Dendritic cell treated with granulocyte-macrophage colony-stimulating factor and Interleukin-4, amounts not matched to agents 40 ng/mL and 50 ng/mL, for 4 days (primary cell): ENCODE measurements at regions not wholly inside any gene's neighbourhood (a gene's known extent, or its start where the extent isn't known, plus 50 kb on each side); places are given as distances from the start of the nearest gene placed in this dataset.
"Not testable (repeated sequence)": the region's sequence is repeated elsewhere in the genome, so short reads cannot be mapped to it uniquely, and the experiment has no call there.

Source experiments
- H3K27ac Mint-ChIP-seq: one replicate; pipeline ENCODE4 v1.8.0; 2022; ENCODE audit warnings: mild to moderate bottlenecking, mixed read lengths
- H3K27me3 Mint-ChIP-seq: one replicate; pipeline ENCODE4 v1.8.0; 2022; ENCODE audit warnings: mild to moderate bottlenecking, mixed read lengths
- H3K36me3 Mint-ChIP-seq: one replicate; pipeline ENCODE4 v1.8.0; 2022; ENCODE audit warnings: low read depth, mixed read lengths
- H3K4me1 Mint-ChIP-seq: one replicate; pipeline ENCODE4 v1.8.0; 2022; ENCODE audit warnings: low read depth, mixed read lengths
- H3K4me3 Mint-ChIP-seq: one replicate; pipeline ENCODE4 v1.8.0; 2022; ENCODE audit warnings: mild to moderate bottlenecking, moderate library complexity, mixed read lengths
- H3K9me3 Mint-ChIP-seq: one replicate; pipeline ENCODE4 v1.8.0; 2022; ENCODE audit warnings: mixed read lengths
- intact Hi-C: fragments of 100-400 bp; cut with micrococcal nuclease; formaldehyde crosslinking; loops from one replicate; pipeline ENCODE4 v1.15.0; 2022

DNA sequence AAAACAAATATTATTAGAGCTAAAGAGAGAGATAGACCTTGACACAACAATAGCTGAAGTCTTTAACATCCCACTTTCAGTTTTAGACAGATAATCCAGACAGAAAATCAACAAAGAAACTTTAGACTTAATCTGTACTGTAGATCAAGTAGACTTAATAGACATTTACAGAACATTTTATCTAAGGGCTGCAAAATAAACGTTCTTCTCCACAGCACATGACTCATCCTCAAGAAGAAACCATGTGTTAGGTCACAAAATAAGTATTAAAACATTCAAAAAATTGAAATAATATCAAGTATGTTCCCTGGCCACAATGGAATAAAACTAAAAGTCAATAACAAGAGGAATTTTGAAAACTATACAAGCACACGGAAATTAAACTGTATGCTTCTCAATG lies 1510.3 kb upstream of the PCDH10 start:
- peaks cover 52% of the 10 kb centered on the region for H3K9me3 Mint-ChIP-seq

DNA sequence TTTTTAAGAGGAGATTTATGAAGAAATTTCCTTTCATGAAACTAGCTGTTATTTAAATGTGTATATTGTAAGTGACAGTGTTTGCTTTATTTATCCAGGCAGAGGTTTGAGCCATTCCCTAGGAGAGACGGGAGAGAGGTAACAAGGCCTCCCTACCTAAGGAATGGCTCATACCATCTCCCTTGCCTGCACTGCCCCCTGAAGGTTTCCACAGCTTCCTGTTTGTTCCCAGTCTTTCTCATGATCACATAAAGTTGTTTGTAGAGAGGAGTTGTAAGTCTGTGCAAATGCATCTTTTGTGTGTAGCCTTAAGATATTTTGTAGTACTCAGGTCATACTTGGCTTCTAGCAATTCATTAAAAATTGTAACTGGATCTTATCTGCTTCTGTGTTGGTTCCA lies 1504.5 kb upstream of the PCDH10 start:
- H3K27me3 Mint-ChIP-seq, result no peaks in the 10 kb centered on the region
- intact Hi-C loops, result no loop called here
- no peak overlapping the region for H3K4me3 Mint-ChIP-seq
- H3K9me3 Mint-ChIP-seq, result peaks cover 12% of the 10 kb centered on the region
- no peaks in the 10 kb centered on the region for H3K4me1 Mint-ChIP-seq
- H3K36me3 Mint-ChIP-seq, result no peaks in the 10 kb centered on the region
- H3K27ac Mint-ChIP-seq, result no peak overlapping the region

More for the DNA sequence above, 1510.3 kb upstream of the PCDH10 start:
- Mint-ChIP-seq H3K4me3 (no peak overlapping the region), H3K36me3 (no peaks in the 10 kb centered on the region), H3K27ac (no peak overlapping the region), H3K4me1 (no peaks in the 10 kb centered on the region), H3K27me3 (no peaks in the 10 kb centered on the region)
- intact Hi-C loops, result no loop called here

- no peak overlapping the region for H3K4me3 Mint-ChIP-seq
- H3K9me3 Mint-ChIP-seq, result no peaks in the 10 kb centered on the region
- H3K27ac Mint-ChIP-seq, result no peak overlapping the region
- intact Hi-C loops, result no loop called here
- H3K27me3 Mint-ChIP-seq, result no peaks in the 10 kb centered on the region
- H3K36me3 Mint-ChIP-seq, result no peaks in the 10 kb centered on the region
- H3K4me1 Mint-ChIP-seq, result no peaks in the 10 kb centered on the region
Measured at GRCh38 chr4:131649227-131649626, 1499.9 kb upstream of the PCDH10 start.

GRCh38 chr4:131650951-131651350 lies 1498.1 kb upstream of the PCDH10 start:
- H3K27ac Mint-ChIP-seq, result no peak overlapping the region
- H3K4me3 Mint-ChIP-seq, result no peak overlapping the region
- H3K36me3 Mint-ChIP-seq, result no peaks in the 10 kb centered on the region
- no peaks in the 10 kb centered on the region for H3K4me1 Mint-ChIP-seq
- no peaks in the 10 kb centered on the region for H3K27me3 Mint-ChIP-seq
- no peaks in the 10 kb centered on the region for H3K9me3 Mint-ChIP-seq
- intact Hi-C loops, result no loop called here

DNA sequence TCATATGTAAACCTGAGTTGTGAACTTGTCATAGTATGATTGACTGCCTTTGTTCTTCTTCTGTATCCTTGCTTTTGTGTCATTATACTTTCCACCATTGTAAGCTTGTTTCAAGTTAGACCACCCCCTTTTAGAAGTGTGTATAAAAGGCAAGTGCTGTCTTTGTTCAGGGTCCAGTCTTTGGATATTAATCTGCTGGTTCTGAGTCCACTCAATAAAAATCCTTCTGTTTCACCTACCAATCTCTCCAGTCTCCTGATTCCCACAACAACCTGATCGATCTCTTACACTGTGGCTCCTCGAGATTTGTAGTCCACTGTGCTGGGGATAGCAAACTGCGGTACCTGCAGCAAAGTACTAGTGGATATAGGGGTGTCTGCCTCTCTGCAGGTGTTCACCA lies 1465.8 kb upstream of the PCDH10 start:
- intact Hi-C loops, H3K36me3 Mint-ChIP-seq, H3K4me3 Mint-ChIP-seq, H3K4me1 Mint-ChIP-seq, H3K27me3 Mint-ChIP-seq, H3K27ac Mint-ChIP-seq: not testable (repeated sequence)
- H3K9me3 Mint-ChIP-seq, result peaks cover 33% of the 10 kb centered on the region

- H3K27me3 Mint-ChIP-seq, result no peaks in the 10 kb centered on the region
- intact Hi-C loops, result no loop called here
- H3K4me1 Mint-ChIP-seq, result no peaks in the 10 kb centered on the region
- H3K27ac Mint-ChIP-seq, result no peak overlapping the region
- H3K9me3 Mint-ChIP-seq, result peaks cover 32% of the 10 kb centered on the region
- no peaks in the 10 kb centered on the region for H3K36me3 Mint-ChIP-seq
- no peak overlapping the region for H3K4me3 Mint-ChIP-seq
Measured at GRCh38 chr4:131721883-131722282, 1427.2 kb upstream of the PCDH10 start.

- peaks cover 40% of the 10 kb centered on the region for H3K9me3 Mint-ChIP-seq
- H3K27me3 Mint-ChIP-seq, intact Hi-C loops, H3K4me1 Mint-ChIP-seq, H3K27ac Mint-ChIP-seq, H3K4me3 Mint-ChIP-seq, H3K36me3 Mint-ChIP-seq: not testable (repeated sequence)
Measured at GRCh38 chr4:131723069-131723468, 1426.0 kb upstream of the PCDH10 start.

DNA sequence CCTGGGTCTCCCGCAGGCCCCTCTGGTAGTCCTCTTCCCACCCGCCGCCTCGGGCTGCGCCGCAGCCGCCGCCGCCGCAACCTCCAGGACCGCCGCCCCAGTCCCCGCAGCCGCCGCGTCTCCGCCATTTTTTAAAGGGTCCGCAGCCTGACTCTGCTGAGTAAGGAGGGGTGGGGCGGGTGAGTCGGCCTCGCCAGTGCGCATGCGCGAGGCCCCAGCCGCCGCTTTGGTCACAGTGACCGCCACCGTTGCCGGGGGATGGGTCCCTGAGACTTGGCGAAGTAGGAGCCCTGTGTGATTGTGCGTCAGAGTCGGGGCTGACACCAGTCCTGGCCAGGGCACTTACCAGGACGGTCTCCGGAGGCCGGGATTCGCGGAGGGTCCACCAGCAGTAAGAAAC lies 1424.2 kb upstream of the PCDH10 start:
- not testable (repeated sequence) for H3K4me1 Mint-ChIP-seq, H3K4me3 Mint-ChIP-seq
- peaks cover 50% of the 10 kb centered on the region for H3K9me3 Mint-ChIP-seq

GRCh38 chr4:131725521-131725920 lies 1423.6 kb upstream of the PCDH10 start:
- H3K27ac Mint-ChIP-seq, H3K4me1 Mint-ChIP-seq, H3K4me3 Mint-ChIP-seq, H3K36me3 Mint-ChIP-seq, H3K27me3 Mint-ChIP-seq, intact Hi-C loops: not testable (repeated sequence)
- peaks cover 57% of the 10 kb centered on the region for H3K9me3 Mint-ChIP-seq

More for the DNA sequence above, 1424.2 kb upstream of the PCDH10 start:
- H3K27ac Mint-ChIP-seq, intact Hi-C loops, H3K36me3 Mint-ChIP-seq, H3K27me3 Mint-ChIP-seq: not testable (repeated sequence)

- intact Hi-C loops, H3K4me3 Mint-ChIP-seq, H3K36me3 Mint-ChIP-seq, H3K4me1 Mint-ChIP-seq, H3K27me3 Mint-ChIP-seq, H3K27ac Mint-ChIP-seq: not testable (repeated sequence)
- H3K9me3 Mint-ChIP-seq, result peaks cover 51% of the 10 kb centered on the region
Measured at GRCh38 chr4:131726940-131727339, 1422.2 kb upstream of the PCDH10 start.

DNA sequence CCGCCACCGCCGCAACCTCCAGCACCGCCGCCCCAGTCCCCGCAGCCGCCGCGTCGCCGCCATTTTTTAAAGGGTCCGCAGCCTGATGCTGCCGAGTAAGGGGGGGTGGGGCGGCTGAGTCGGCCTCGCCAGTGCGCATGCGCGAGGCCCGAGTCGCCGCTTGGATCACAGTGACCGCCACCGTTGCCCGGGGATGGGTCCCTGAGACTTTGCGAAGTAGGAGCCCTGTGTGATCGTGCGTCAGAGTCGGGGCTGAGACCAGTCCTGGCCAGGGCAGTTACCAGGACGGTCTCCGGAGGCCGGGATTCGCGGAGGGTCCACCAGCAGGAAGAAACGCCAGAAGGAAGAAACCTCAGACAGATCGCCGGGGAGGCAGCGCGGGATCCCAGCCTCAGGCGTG lies 1421.7 kb upstream of the PCDH10 start:
- H3K27ac Mint-ChIP-seq, intact Hi-C loops, H3K4me3 Mint-ChIP-seq, H3K27me3 Mint-ChIP-seq, H3K36me3 Mint-ChIP-seq, H3K4me1 Mint-ChIP-seq: not testable (repeated sequence)
- H3K9me3 Mint-ChIP-seq, result peaks cover 48% of the 10 kb centered on the region

DNA sequence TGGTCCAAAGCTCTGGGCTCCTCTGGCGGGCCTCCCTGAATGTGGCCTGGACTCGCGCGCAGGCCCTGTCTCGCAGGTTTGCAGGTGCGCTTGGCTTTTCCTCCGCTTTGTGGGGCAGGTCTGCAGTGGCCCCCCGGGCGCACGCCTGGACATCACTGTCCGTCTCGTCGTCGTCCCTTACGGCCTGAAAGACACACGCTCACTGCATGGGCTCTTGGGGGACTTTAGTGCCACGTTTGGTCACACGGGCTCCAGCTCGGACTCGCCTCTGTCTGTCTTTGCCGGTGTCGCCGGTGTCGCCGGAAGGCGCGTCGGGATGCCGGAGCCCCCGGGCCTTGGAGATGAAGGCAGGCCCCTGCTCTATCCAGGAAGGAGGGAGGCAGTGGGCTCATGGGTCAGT lies 1419.9 kb upstream of the PCDH10 start:
- intact Hi-C loops, H3K27ac Mint-ChIP-seq, H3K4me3 Mint-ChIP-seq, H3K36me3 Mint-ChIP-seq, H3K27me3 Mint-ChIP-seq, H3K4me1 Mint-ChIP-seq: not testable (repeated sequence)
- peaks cover 46% of the 10 kb centered on the region for H3K9me3 Mint-ChIP-seq

DNA sequence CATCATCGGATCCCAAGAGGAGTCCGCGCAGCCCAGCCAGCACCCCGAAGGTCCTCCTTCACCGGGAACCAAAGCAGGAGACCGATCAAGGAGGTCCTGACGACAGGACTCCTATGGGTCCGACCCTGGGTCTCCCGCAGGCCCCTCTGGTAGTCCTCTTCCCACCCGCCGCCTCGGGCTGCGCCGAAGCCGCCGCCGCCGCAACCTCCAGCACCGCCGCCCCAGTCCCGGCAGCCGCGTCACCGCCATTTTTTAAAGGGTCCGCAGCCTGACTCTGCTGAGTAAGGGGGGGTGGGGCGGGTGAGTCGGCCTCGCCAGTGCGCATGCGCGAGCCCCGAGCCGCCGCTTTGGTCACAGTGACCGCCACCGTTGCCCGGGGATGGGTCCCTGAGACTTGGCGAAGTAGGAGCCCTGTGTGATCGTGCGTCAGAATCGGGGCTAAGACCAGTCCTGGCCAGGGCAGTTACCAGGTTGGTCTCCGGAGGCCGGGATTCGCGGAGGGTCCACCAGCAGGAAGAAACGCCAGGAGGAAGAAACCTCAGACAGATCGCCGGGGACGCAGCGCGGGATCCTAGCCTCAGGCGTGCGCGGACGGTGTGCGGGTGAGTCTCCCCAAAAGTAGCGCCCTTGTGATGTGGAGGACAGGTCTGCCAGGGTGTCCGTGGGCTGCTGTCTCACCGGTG lies 1419.2 kb upstream of the PCDH10 start:
- H3K4me1 Mint-ChIP-seq, H3K27ac Mint-ChIP-seq, H3K4me3 Mint-ChIP-seq, H3K27me3 Mint-ChIP-seq, intact Hi-C loops, H3K36me3 Mint-ChIP-seq: not testable (repeated sequence)
- H3K9me3 Mint-ChIP-seq, result peaks cover 46% of the 10 kb centered on the region

DNA sequence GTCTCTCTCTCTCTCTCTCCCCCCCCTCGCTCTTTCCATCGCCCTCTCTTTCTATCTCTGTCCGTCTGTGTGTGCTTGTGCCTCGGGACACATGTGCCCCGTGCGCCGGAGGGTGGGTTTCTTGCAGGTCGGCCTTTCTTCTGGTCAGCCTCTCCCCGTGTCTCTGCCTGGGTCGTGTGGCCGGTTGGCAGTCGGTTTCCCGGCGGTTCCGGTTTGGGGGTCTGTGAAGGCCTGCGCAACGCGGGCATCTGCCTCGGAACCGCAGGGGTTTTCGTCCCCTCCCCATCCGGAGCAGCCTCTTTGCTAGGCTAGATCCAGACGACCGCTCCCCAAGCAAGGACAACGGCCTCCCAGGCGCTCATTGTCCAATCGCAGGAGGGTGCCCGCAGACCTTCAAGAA lies 1418.5 kb upstream of the PCDH10 start:
- H3K27me3 Mint-ChIP-seq, H3K36me3 Mint-ChIP-seq, intact Hi-C loops, H3K27ac Mint-ChIP-seq, H3K4me3 Mint-ChIP-seq, H3K4me1 Mint-ChIP-seq: not testable (repeated sequence)
- peaks cover 40% of the 10 kb centered on the region for H3K9me3 Mint-ChIP-seq

- H3K4me3 Mint-ChIP-seq, H3K27ac Mint-ChIP-seq, H3K27me3 Mint-ChIP-seq, intact Hi-C loops, H3K36me3 Mint-ChIP-seq, H3K4me1 Mint-ChIP-seq: not testable (repeated sequence)
- peaks cover 35% of the 10 kb centered on the region for H3K9me3 Mint-ChIP-seq
Measured at GRCh38 chr4:131732034-131732630, 1417.0 kb upstream of the PCDH10 start.
